ENCODE measurements at regions not wholly inside any gene's neighbourhood (a gene's known extent, or its start where the extent isn't known, plus 50 kb on each side); places are given as distances from the start of the nearest gene placed in this dataset.
A peak's percentile ranks its signal among the peaks of the same experiment; 100 is the strongest.

- no peak for DNase-seq (ENCODE audit: low read depth in 1 of 2, low spot score in 2 of 2)
- H2BK120ac ChIP-seq (replicated peaks; ENCODE audit: low read depth, low read length): no peak overlapping the region
- no peak overlapping the region for H3K9ac ChIP-seq (replicated peaks in 1 of 4; ENCODE audit: extremely low read depth in 1 of 4, low read depth in 3 of 4, low read length in 3 of 4)
- ChIA-PET CTCF (ENCODE audit: partially characterized antibody) (interaction anchor here (1.1 to 1.6 kb wide), 6 partner anchors 15 to 646 kb away, joined by 3 read pairs; no protein-coding TSS in a partner anchor), POLR2A (ENCODE audit: partially characterized antibody) (interaction anchor here (1.7 to 5.7 kb wide), 4 partner anchors 7 to 22 kb away, joined by 9 to 53 read pairs (median 20); no protein-coding TSS in a partner anchor)
- H2AK5ac ChIP-seq (ENCODE audit: low read depth, low read length): peak overlapping the region; percentile 41; the same call in 1 of the 2 replicates
- H4K5ac ChIP-seq (ENCODE audit: insufficient read length, low read depth, low read length): no peak overlapping the region
- peaks cover 0 to 13% (median 7%) of the 10 kb centered on the region in 4 experiments for H3K4me1 ChIP-seq (replicated peaks in 1 of 4; ENCODE audit: control insufficient read depth in 3 of 4, insufficient read depth in 4 of 4, low read length in 3 of 4)
- H3K14ac ChIP-seq (ENCODE audit: insufficient read length): no peak overlapping the region
- H4K8ac ChIP-seq (ENCODE audit: extremely low read depth, insufficient read depth, low read length): no peak overlapping the region; the same call in 1 of the 2 replicates
- no peak overlapping the region for H3K27ac ChIP-seq (ENCODE audit: low read depth, low read length)
- FAIRE-seq: no peak
- H3K4me3 ChIP-seq (ENCODE audit: extremely low read depth in 1 of 4, insufficient read depth in 2 of 4, low read depth in 3 of 4, low read length in 4 of 4): no peak overlapping the region
- H3K27me3 ChIP-seq (replicated peaks in 1 of 4; ENCODE audit: control insufficient read depth in 3 of 4, extremely low read depth in 1 of 4, insufficient read depth in 3 of 4, low read length in 3 of 4): peaks cover 0 to 2% (median 0%) of the 10 kb centered on the region in 4 experiments; a peak in 1 of 7 replicates
- no peak overlapping the region for H3K4ac ChIP-seq (replicated peaks; ENCODE audit: insufficient read length, low read depth, low read length)
- H3K23me2 ChIP-seq (ENCODE audit: low read depth, low read length): no peaks in the 10 kb centered on the region
- H3K56ac ChIP-seq (replicated peaks; ENCODE audit: insufficient read length, low read depth, low read length): no peak overlapping the region
- WGBS, 2 experiments (ENCODE audit: extremely low coverage in 1 of 2, insufficient coverage in 1 of 2, insufficient read length in 1 of 2, insufficient replicate concordance in 2 of 2, low coverage in 1 of 2, low lambda C conversion rate in 2 of 2, missing lambda C conversion rate in 1 of 2): 78% methylated on average over 9 of the region's 9 CpGs; no CpG with 5 or more reads in 1 of the 2 experiments
- H2BK5ac ChIP-seq (ENCODE audit: low read depth, low read length): 0 out of 2 replicates have a peak overlapping the region, but pooled peaks have one; percentile 60
- H4K91ac ChIP-seq (replicated peaks; ENCODE audit: insufficient read length, low read length): no peak overlapping the region
- peak overlapping the region; percentile 89; the same call in 1 of the 2 replicates for H2BK12ac ChIP-seq (ENCODE audit: low read depth, low read length)
- H3K79me2 ChIP-seq (ENCODE audit: control insufficient read depth in 1 of 2, insufficient read depth in 2 of 2, low read length in 2 of 2): peaks cover 0 to 17% of the 10 kb centered on the region in 2 experiments; a peak in 2 of 4 replicates
- no peak overlapping the region for H3K4me2 ChIP-seq (ENCODE audit: insufficient read depth in 1 of 2, low read depth in 2 of 2, low read length in 2 of 2)
- H2AFZ ChIP-seq (ENCODE audit: low read length): no peak overlapping the region
- no peak overlapping the region for H3K23ac ChIP-seq (ENCODE audit: insufficient read length)
- peaks cover 0 to 4% (median 0%) of the 10 kb centered on the region in 4 experiments; a peak in 1 of 8 replicates for H3K36me3 ChIP-seq (ENCODE audit: control insufficient read depth in 2 of 4, insufficient read depth in 4 of 4, low read length in 3 of 4)
- H2BK15ac ChIP-seq (ENCODE audit: low read length): 0 out of 2 replicates have a peak overlapping the region, but pooled peaks have one; percentile 53
- no peaks in the 10 kb centered on the region for H3K9me3 ChIP-seq (ENCODE audit: insufficient read depth in 2 of 2, low read depth in 1 of 2, low read length in 1 of 2)
- no peaks in the 10 kb centered on the region for H4K20me1 ChIP-seq (replicated peaks in 1 of 2; ENCODE audit: control insufficient read depth in 1 of 2, insufficient read depth in 2 of 2, low read length in 2 of 2)
- H3K18ac ChIP-seq (ENCODE audit: extremely low read depth, low read length): no peak overlapping the region
- H2BK20ac ChIP-seq (ENCODE audit: low read length): peak overlapping the region; percentile 21
- H3K79me1 ChIP-seq (ENCODE audit: low read depth, low read length): no peaks in the 10 kb centered on the region; the same call in 1 of the 2 replicates
- TF ChIP-seq CREB1 (IDR thresholded peaks at IDR 0.05): no peak
- no peak for TF ChIP-seq POU5F1 (IDR thresholded peaks at IDR 0.05; ENCODE audit: low read depth, low read length)
- no peak for TF ChIP-seq BCL11A (IDR thresholded peaks at IDR 0.05; ENCODE audit: low read depth in 2 of 2, low read length in 2 of 2)
- no peak for TF ChIP-seq NANOG (IDR thresholded peaks at IDR 0.05; ENCODE audit: insufficient read depth, low read depth, low read length, poor library complexity, severe bottlenecking)
- no peak for TF ChIP-seq USF2 (IDR thresholded peaks at IDR 0.05; ENCODE audit: low read length)
- no peak for TF ChIP-seq RNF2 (IDR thresholded peaks at IDR 0.05; ENCODE audit: borderline replicate concordance, low read depth, low read length, missing control alignments, poor library complexity, severe bottlenecking)
- TF ChIP-seq KDM1A (IDR thresholded peaks at IDR 0.05; ENCODE audit: borderline replicate concordance, low read length): no peak
- no peak for TF ChIP-seq TEAD4 (IDR thresholded peaks at IDR 0.05; ENCODE audit: low read depth, low read length)
- no peak for TF ChIP-seq CBX5 (IDR thresholded peaks at IDR 0.05; ENCODE audit: low read depth, low read length)
- no peak for TF ChIP-seq PHF8 (conservative IDR thresholded peaks at IDR 0.05; ENCODE audit: low read depth, low read length)
- TF ChIP-seq GTF2F1 (IDR thresholded peaks at IDR 0.05; ENCODE audit: borderline replicate concordance, low read depth, low read length): no peak
- no peak for TF ChIP-seq SIN3A (conservative IDR thresholded peaks at IDR 0.05 in 1 of 2, IDR thresholded peaks at IDR 0.05 in 1 of 2; ENCODE audit: low read depth in 1 of 2, low read length in 2 of 2)
Observed at GRCh38 chr1:223037845-223038244, 105.2 kb downstream of the TLR5 start.
